GM12872 (cell line): ENCODE measurements at regions not wholly inside any gene's neighbourhood (a gene's known extent, or its start where the extent isn't known, plus 50 kb on each side); places are given as distances from the start of the nearest gene placed in this dataset.

Source experiments
- TF ChIP-seq, protein P1 (sequence below): IDR thresholded peaks from 3 replicates; pipeline ENCODE4 v1.5.1; 2011; ENCODE audit warnings: low read depth, mild to moderate bottlenecking, low read length, moderate library complexity; ENCODE audit not compliant: insufficient read depth

DNA sequence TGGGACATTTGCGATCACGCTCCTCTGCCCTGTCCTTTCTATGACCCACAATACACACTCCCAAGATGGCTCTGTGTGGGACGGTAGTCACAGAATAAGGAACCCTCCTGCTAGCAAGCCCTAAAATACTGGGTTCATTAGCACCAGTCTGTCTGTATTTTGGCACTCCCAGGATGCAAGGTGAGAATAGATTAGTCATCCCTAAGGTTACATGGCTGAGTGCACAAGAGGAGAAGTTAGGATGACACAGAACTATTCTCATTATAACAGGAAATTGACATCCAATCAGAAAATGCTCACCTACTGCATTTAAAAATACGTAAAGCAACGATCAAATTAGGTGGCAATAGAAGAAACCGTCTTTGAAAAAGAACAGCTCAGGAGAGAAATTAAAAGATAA is 590.2 kb downstream of the EPHA4 start:
- TF ChIP-seq, protein P1, sequence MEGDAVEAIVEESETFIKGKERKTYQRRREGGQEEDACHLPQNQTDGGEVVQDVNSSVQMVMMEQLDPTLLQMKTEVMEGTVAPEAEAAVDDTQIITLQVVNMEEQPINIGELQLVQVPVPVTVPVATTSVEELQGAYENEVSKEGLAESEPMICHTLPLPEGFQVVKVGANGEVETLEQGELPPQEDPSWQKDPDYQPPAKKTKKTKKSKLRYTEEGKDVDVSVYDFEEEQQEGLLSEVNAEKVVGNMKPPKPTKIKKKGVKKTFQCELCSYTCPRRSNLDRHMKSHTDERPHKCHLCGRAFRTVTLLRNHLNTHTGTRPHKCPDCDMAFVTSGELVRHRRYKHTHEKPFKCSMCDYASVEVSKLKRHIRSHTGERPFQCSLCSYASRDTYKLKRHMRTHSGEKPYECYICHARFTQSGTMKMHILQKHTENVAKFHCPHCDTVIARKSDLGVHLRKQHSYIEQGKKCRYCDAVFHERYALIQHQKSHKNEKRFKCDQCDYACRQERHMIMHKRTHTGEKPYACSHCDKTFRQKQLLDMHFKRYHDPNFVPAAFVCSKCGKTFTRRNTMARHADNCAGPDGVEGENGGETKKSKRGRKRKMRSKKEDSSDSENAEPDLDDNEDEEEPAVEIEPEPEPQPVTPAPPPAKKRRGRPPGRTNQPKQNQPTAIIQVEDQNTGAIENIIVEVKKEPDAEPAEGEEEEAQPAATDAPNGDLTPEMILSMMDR, result no peak

DNA sequence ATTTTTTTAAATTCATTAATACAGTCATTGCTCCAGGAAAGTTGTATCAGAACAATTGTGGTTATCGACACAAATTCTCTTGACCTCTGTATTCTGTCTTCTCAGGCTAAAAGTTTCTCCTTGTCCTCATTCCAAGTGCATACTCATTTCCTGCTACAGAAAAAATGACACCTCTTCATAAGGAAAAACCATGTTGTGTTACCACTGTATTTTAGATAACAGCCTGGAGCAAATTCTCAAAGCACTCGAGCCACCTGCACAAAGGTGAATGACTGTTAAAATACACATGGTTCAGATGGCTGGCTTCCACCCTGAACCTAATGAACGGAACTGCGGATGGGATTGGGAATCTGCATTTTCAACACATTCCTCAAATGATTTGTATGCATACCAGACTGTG is 586.5 kb downstream of the EPHA4 start:
- TF ChIP-seq, protein P1, result no peak

DNA sequence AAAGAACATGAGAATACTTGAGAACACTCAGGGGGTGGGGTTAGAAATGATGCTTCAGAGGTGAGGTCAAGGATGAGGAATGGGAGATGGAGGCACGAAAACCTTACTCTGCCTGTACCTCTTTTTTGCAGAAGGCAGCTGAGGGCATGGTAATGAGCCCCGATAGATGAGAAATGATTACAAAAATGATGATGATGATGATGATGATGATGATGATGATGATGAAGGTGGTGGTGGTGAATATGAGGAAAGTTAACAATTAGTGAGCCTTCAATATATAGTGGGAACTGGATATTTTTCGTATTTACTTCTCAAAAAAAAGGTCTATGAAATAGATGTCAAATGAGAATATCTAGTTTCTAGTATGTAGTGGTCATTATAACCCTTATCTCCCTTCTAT is 584.3 kb downstream of the EPHA4 start:
- TF ChIP-seq, protein P1, result no peak

DNA sequence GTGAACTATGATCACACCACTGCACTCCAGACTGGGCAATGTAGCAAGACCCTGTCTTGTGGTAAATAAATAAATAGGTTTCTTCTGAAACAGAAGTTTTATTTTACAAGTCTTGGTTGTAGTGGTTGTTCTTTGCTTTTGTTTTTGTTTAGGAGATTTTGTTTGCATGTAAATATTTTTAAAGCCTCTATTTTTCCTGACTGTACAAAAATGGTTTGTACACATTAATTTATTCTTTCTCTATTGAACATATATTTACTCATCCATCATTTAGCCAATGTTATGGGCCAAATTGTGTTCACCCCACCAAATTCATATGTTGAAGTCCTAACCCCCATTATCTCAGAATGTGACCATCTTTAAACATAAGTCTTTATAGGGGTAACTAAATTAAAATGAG is 580.1 kb downstream of the EPHA4 start:
- TF ChIP-seq, protein P1, result no peak

DNA sequence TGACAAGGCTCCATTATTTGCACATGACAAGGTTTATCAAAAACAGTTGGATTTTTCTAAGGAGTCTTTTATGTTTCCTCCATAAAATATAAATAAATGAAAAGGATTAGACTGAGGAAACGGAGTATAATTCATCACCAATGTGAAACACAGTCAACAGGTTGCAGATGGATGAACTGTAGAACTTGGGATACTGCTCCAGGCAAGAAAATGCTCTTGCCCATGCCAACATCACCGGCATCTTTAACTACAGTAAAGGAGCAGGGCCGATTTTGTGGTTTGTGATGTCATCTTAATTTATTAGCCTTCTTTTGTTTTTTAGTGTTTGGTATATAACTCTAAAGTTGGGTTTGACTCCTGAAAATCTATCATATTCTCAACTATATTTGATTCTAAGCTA is 577.3 kb downstream of the EPHA4 start:
- TF ChIP-seq, protein P1, result no peak

DNA sequence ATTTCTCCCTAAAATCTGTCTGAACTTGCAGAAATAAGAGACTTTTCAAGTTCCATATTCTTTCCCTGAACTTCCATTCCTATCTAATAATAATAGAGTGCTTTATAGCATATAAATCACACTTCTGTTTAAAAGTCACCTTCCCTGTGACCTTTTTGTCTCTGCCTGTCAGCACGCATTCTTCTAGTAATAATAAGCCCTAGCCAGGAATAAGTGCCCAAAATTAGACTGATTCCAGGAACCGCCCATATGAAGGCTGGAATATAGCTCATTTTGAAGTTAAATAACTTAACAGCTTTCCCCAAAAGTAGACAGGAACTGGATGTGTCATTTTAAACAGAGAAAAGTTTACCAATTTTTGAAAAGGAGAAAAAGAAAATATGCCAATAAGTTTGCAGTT is 576.5 kb downstream of the EPHA4 start:
- TF ChIP-seq, protein P1, result no peak

DNA sequence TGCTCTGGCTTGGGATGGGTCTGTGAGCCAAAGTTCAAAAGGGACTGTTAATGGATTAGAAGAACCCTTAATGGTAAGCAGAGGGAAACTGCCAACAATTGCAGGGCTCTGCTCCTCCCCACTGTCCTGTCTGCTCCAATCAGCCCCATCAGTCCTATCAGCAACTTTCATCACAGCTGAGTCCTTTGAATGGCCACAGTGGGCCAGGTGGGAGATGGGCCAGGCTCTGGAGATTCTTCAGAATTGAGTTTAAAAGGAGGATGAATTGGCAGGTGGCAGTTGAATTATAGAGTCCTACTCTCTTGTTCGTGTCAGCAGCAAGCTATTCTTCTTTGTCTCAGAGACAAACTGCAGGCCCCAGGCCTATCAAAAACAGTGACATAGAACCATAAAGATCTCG is 573.9 kb downstream of the EPHA4 start:
- TF ChIP-seq, protein P1, result no peak

DNA sequence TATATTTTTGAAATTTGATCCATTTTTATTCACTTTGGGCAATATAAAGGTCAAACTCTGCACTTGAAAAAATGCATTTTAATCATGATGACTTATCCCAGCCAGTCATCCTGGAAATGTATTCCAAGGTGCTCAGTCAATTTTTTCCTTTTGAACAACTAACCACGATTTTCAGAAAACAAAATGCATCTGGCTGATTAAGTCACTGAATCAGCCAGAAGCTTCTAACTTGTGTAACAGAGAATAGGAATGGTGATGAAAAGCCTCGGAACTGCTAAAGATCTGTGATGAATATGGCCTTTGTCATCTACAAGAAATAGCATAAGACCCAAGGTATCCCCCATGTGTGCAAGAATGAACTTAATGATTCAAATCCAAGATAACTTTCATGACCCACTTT is 572.7 kb downstream of the EPHA4 start:
- TF ChIP-seq, protein P1, result no peak
